Tibial nerve (tissue), 4 donors: ENCODE measurements at regions not wholly inside any gene's neighbourhood (a gene's known extent, or its start where the extent isn't known, plus 50 kb on each side); places are given as distances from the start of the nearest gene placed in this dataset.

Experiments
- DNase-seq, 2 donors: peaks; one replicate each; pipeline ENCODE4 v3.0.0-alpha.2; 2019; ENCODE audit warnings: low spot score in 2 of 2
- H3K27ac ChIP-seq, 4 donors: fragments of 200-600 bp; sonication (generic) in 3 of 4; one replicate each; pipeline ENCODE4 v1.5.1; 2017 to 2019; ENCODE audit warnings: mild to moderate bottlenecking in 1 of 4
- H3K27me3 ChIP-seq, 2 donors: fragments of 200-600 bp; sonication (generic) in 1 of 2; one replicate each; pipeline versions ENCODE4 v1.5.1 to v1.6.0; 2017 to 2019
- H3K36me3 ChIP-seq, 3 donors: fragments of 200-600 bp; sonication (generic); one replicate each; pipeline ENCODE4 v1.5.1; 2018 to 2019
- H3K4me1 ChIP-seq, 4 donors: fragments of 200-600 bp; sonication (generic) in 3 of 4; one replicate each; pipeline ENCODE4 v1.5.1; 2017 to 2019
- H3K4me3 ChIP-seq, 4 donors: fragments of 200-600 bp; sonication (generic) in 3 of 4; one replicate each; pipeline ENCODE4 v1.5.1; 2017 to 2019; ENCODE audit warnings: mild to moderate bottlenecking in 1 of 4, moderate library complexity in 1 of 4
- H3K9me3 ChIP-seq, 4 donors: fragments of 200-600 bp; sonication (generic) in 3 of 4; one replicate each; pipeline ENCODE4 v1.5.1; 2017 to 2019
- CTCF ChIP-seq, 5 experiments: fragments of 200-600 bp in 3 of 5; fragments of 450-650 bp in 2 of 5; sonication (generic) in 3 of 5; IDR thresholded peaks; one replicate each; pipeline ENCODE4 v1.5.1; 2016 to 2019; ENCODE audit warnings: antibody characterized with exemption in 5 of 5, mild to moderate bottlenecking in 3 of 5, moderate library complexity in 2 of 5
- EP300 ChIP-seq, 2 donors: sonication (generic); formaldehyde crosslinking; IDR thresholded peaks; one replicate each; pipeline ENCODE4 v1.6.1; 2017; ENCODE audit warnings: antibody characterized with exemption in 2 of 2, mild to moderate bottlenecking in 1 of 2
- POLR2A ChIP-seq, 2 donors: fragments of 450-650 bp; IDR thresholded peaks; one replicate each; pipeline ENCODE4 v1.6.1; 2017; ENCODE audit warnings: antibody characterized with exemption in 2 of 2, mild to moderate bottlenecking in 2 of 2, moderate library complexity in 2 of 2
- WGBS, 2 donors: methylation state at CpG; one replicate each; pipeline ENCODE4 v1.1.5; 2018; 5-methylcytosine and 5-hydroxymethylcytosine counted together

GRCh38 chr1:221308534-221309511 lies 429.6 kb downstream of the HLX start:
- Histone ChIP-seq H3K9me3 (no peaks in the 10 kb centered on the region), H3K27ac (no peak overlapping the region), H3K4me3 (no peak overlapping the region), H3K4me1 (no peaks in the 10 kb centered on the region), H3K36me3 (no peaks in the 10 kb centered on the region), H3K27me3 (no peaks in the 10 kb centered on the region)
- 76 to 83% methylated on average over 10 of the region's 10 CpGs for WGBS, 2 donors
- TF ChIP-seq EP300 (IDR thresholded peaks at IDR 0.05) = no peak
- no peak for TF ChIP-seq CTCF (IDR thresholded peaks at IDR 0.05)
- TF ChIP-seq POLR2A (IDR thresholded peaks at IDR 0.05) = no peak
- DNase-seq = no peak

- 50 to 55% methylated on average over 1 of the region's 1 CpG for WGBS, 2 donors
These were observed 430.5 kb downstream of the HLX start for GRCh38 chr1:221309723-221310122.

GRCh38 chr1:221310180-221310579 lies 430.9 kb downstream of the HLX start:
- Histone ChIP-seq H3K9me3 (no peaks in the 10 kb centered on the region), H3K4me1 (peaks cover 0 to 8% (median 0%) of the 10 kb centered on the region in 4 donors), H3K36me3 (no peaks in the 10 kb centered on the region), H3K4me3 (no peak overlapping the region), H3K27ac (no peak overlapping the region), H3K27me3 (no peaks in the 10 kb centered on the region)
- WGBS, 2 donors = 72 to 79% methylated on average over 4 of the region's 4 CpGs
- TF ChIP-seq CTCF (IDR thresholded peaks at IDR 0.05) (no peak), EP300 (IDR thresholded peaks at IDR 0.05) (no peak), POLR2A (IDR thresholded peaks at IDR 0.05) (no peak)
- DNase-seq = no peak

More at GRCh38 chr1:221309723-221310122, 430.5 kb downstream of the HLX start:
- H3K4me1 ChIP-seq = peaks cover 0 to 3% (median 0%) of the 10 kb centered on the region in 4 donors
- TF ChIP-seq CTCF (IDR thresholded peaks at IDR 0.05) = no peak
- TF ChIP-seq POLR2A (IDR thresholded peaks at IDR 0.05) = no peak
- no peak for TF ChIP-seq EP300 (IDR thresholded peaks at IDR 0.05)
- DNase-seq = no peak
- no peak overlapping the region for H3K4me3 ChIP-seq
- H3K9me3 ChIP-seq = no peaks in the 10 kb centered on the region
- no peak overlapping the region for H3K27ac ChIP-seq
- no peaks in the 10 kb centered on the region for H3K27me3 ChIP-seq
- H3K36me3 ChIP-seq = no peaks in the 10 kb centered on the region

GRCh38 chr1:221315330-221315729 lies 426.6 kb downstream of the DUSP10 start:
- Histone ChIP-seq H3K36me3 (no peaks in the 10 kb centered on the region), H3K27me3 (no peaks in the 10 kb centered on the region), H3K4me3 (no peak overlapping the region), H3K9me3 (no peaks in the 10 kb centered on the region), H3K4me1 (peaks cover 0 to 19% (median 0%) of the 10 kb centered on the region in 4 donors), H3K27ac (no peak overlapping the region)
- no peak for DNase-seq
- WGBS, 2 donors = 24 to 27% methylated on average over 3 of the region's 3 CpGs
- TF ChIP-seq CTCF (IDR thresholded peaks at IDR 0.05) (no peak), EP300 (IDR thresholded peaks at IDR 0.05) (peak in 1 of 2 donors; percentile 16)

- Histone ChIP-seq H3K36me3 (no peaks in the 10 kb centered on the region), H3K9me3 (no peaks in the 10 kb centered on the region), H3K27me3 (no peaks in the 10 kb centered on the region), H3K4me3 (no peak overlapping the region), H3K27ac (no peak overlapping the region), H3K4me1 (peaks cover 0 to 19% (median 0%) of the 10 kb centered on the region in 4 donors)
- 69 to 70% methylated on average over 1 of the region's 1 CpG for WGBS, 2 donors
- no peak for DNase-seq
- TF ChIP-seq EP300 (IDR thresholded peaks at IDR 0.05) = peak in 1 of 2 donors; percentile 58
- TF ChIP-seq CTCF (IDR thresholded peaks at IDR 0.05) = no peak
These were observed 425.3 kb downstream of the DUSP10 start for GRCh38 chr1:221316491-221317056.
